ENCODE measurements at regions not wholly inside any gene's neighbourhood (a gene's known extent, or its start where the extent isn't known, plus 50 kb on each side); places are given as distances from the start of the nearest gene placed in this dataset.

DNA sequence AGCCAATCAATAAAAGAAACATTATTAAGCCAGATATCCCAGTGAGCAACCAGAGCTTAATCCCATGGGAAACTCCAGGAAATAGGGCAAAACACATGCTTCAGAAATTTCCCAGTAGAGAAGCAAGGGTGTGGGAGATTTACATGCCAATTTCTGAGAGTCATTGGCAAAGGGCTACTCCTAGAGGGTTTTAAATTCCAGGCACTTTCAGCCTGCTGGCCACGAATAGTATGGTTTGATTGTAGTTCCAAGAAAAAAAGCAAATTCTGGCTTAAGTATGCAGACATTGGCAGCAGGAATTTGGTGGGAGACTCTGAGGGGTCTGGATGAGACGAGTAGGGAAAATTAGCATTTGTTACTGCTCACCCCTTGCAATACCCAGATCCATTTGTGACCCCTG is 402.1 kb upstream of the SUCLG2 start:
- TF ChIP-seq POLR2AphosphoS5 (IDR thresholded peaks at IDR 0.05; ENCODE audit: low read depth, low read length): no peak
- TF ChIP-seq, protein P1, sequence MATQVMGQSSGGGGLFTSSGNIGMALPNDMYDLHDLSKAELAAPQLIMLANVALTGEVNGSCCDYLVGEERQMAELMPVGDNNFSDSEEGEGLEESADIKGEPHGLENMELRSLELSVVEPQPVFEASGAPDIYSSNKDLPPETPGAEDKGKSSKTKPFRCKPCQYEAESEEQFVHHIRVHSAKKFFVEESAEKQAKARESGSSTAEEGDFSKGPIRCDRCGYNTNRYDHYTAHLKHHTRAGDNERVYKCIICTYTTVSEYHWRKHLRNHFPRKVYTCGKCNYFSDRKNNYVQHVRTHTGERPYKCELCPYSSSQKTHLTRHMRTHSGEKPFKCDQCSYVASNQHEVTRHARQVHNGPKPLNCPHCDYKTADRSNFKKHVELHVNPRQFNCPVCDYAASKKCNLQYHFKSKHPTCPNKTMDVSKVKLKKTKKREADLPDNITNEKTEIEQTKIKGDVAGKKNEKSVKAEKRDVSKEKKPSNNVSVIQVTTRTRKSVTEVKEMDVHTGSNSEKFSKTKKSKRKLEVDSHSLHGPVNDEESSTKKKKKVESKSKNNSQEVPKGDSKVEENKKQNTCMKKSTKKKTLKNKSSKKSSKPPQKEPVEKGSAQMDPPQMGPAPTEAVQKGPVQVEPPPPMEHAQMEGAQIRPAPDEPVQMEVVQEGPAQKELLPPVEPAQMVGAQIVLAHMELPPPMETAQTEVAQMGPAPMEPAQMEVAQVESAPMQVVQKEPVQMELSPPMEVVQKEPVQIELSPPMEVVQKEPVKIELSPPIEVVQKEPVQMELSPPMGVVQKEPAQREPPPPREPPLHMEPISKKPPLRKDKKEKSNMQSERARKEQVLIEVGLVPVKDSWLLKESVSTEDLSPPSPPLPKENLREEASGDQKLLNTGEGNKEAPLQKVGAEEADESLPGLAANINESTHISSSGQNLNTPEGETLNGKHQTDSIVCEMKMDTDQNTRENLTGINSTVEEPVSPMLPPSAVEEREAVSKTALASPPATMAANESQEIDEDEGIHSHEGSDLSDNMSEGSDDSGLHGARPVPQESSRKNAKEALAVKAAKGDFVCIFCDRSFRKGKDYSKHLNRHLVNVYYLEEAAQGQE (IDR thresholded peaks at IDR 0.05; ENCODE audit: insufficient read depth in 1 of 2, low read depth in 2 of 2, low read length in 2 of 2): no peak
- TF ChIP-seq TAF1 (IDR thresholded peaks at IDR 0.05; ENCODE audit: borderline replicate concordance, insufficient read depth, low read length): no peak
- TF ChIP-seq SIN3A (IDR thresholded peaks at IDR 0.05; ENCODE audit: borderline replicate concordance, insufficient read depth, low read length): no peak
